Stomach (tissue), 8 donors: ENCODE measurements at regions not wholly inside any gene's neighbourhood (a gene's known extent, or its start where the extent isn't known, plus 50 kb on each side); places are given as distances from the start of the nearest gene placed in this dataset.

Experiments
- DNase-seq, 2 donors: peaks; one replicate each; pipeline versions ENCODE4 v3.0.0 to v3.0.0-alpha.2; 2013 to 2019
- H3K27ac ChIP-seq, 5 donors: fragments of 200-600 bp in 4 of 5; sonication (generic) in 4 of 5; one replicate each; pipeline ENCODE4 v1.5.1; 2013 to 2019; ENCODE audit warnings: mild to moderate bottlenecking in 1 of 5, moderate library complexity in 1 of 5
- H3K27me3 ChIP-seq, 3 donors: fragments of 200-600 bp; sonication (generic); one replicate each; pipeline ENCODE4 v1.5.1; 2017 to 2019; ENCODE audit warnings: mixed run types in 1 of 3
- H3K36me3 ChIP-seq, 4 donors: fragments of 200-600 bp; sonication (generic); 1 replicate in 3 of 4; 2 replicates in 1 of 4; pipeline ENCODE4 v1.5.1; 2016 to 2019
- H3K4me1 ChIP-seq, 4 donors: fragments of 200-600 bp; sonication (generic); one replicate each; pipeline ENCODE4 v1.5.1; 2016 to 2019
- H3K4me3 ChIP-seq, 4 donors: fragments of 200-600 bp; sonication (generic) in 3 of 4; one replicate each; pipeline ENCODE4 v1.5.1; 2016 to 2019; ENCODE audit warnings: mild to moderate bottlenecking in 1 of 4
- H3K9me3 ChIP-seq, 4 donors: fragments of 200-600 bp; sonication (generic); one replicate each; pipeline ENCODE4 v1.5.1; 2016 to 2019
- EP300 ChIP-seq: sonication (generic); formaldehyde crosslinking; IDR thresholded peaks from one replicate; pipeline ENCODE4 v1.6.1; 2017; ENCODE audit warnings: antibody characterized with exemption
- POLR2A ChIP-seq, 4 donors: fragments of 450-650 bp; IDR thresholded peaks; one replicate each; pipeline ENCODE4 v1.6.1; 2016; ENCODE audit warnings: antibody characterized with exemption in 4 of 4, control low read depth in 2 of 4, mild to moderate bottlenecking in 1 of 4, moderate library complexity in 1 of 4
- POLR2AphosphoS5 ChIP-seq, 3 donors: sonication (generic); formaldehyde crosslinking; IDR thresholded peaks; one replicate each; pipeline ENCODE4 v1.6.1; 2016; ENCODE audit warnings: antibody characterized with exemption in 3 of 3
- WGBS, 5 donors: extraction: QIAGEN DNeasy Blood & Tissue Kit in 3 of 5; methylation state at CpG; one replicate each; pipeline versions ENCODE4 v1.1.5 to v1.1.7; 2013 to 2018; 5-methylcytosine and 5-hydroxymethylcytosine counted together
- intact Hi-C: fragments of 100-400 bp; cut with DNase I; formaldehyde crosslinking; loops from one replicate; pipeline ENCODE4 v1.15.1; 2023; ENCODE audit warnings: low total_unique reads
- TF ChIP-seq, protein P1 (sequence below), 7 experiments: fragments of 450-650 bp in 4 of 7; fragments of 200-600 bp in 3 of 7; sonication (generic) in 3 of 7; IDR thresholded peaks; one replicate each; pipeline ENCODE4 v1.5.1; 2016 to 2019; ENCODE audit warnings: antibody characterized with exemption in 7 of 7, control low read depth in 2 of 7, mild to moderate bottlenecking in 1 of 7
- donor health status: healthy with polysubstance abuse.
- donor health status: Bipolar disorder and iron deficiency.
- donor health status: healthy.

DNA sequence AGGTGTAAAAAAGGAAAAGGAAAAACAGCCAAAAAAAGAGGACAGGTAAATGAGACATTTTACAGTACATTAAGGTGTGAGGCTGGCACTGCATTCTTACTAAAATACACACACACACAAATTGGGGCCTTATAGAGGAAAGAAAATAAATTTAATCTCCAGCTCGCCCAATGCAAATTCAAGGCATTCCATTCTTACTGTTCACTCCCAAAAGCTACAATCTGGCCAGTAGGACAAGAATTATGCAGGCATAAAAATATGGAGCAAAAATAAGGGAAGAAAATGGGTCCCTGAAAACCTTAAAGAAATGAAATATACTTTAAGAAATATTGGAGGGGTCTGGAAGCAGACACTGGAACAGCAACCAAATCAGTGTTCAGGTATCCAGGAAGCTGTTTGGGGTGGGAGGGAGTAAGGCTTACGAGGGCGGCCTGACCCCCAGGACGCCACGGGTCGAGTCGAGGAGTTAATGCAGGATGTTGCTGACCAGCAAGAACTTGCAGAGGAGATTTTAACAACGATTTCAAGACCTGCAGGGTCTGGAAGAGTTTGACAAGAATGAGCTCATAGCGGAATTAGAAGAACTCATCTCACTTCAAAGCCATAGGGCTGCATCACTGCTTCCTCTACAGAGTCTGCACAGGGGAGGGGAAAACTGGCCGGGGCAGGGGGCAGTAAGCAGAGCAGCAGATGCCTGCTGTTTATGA is 245.5 kb downstream of the TBL1XR1 start:
- no peaks in the 10 kb centered on the region for H3K36me3 ChIP-seq
- no peaks in the 10 kb centered on the region for H3K9me3 ChIP-seq
- DNase-seq: no peak
- TF ChIP-seq POLR2A (IDR thresholded peaks at IDR 0.05) (no peak), EP300 (no peak), POLR2AphosphoS5 (IDR thresholded peaks at IDR 0.05) (no peak)
- TF ChIP-seq, protein P1, sequence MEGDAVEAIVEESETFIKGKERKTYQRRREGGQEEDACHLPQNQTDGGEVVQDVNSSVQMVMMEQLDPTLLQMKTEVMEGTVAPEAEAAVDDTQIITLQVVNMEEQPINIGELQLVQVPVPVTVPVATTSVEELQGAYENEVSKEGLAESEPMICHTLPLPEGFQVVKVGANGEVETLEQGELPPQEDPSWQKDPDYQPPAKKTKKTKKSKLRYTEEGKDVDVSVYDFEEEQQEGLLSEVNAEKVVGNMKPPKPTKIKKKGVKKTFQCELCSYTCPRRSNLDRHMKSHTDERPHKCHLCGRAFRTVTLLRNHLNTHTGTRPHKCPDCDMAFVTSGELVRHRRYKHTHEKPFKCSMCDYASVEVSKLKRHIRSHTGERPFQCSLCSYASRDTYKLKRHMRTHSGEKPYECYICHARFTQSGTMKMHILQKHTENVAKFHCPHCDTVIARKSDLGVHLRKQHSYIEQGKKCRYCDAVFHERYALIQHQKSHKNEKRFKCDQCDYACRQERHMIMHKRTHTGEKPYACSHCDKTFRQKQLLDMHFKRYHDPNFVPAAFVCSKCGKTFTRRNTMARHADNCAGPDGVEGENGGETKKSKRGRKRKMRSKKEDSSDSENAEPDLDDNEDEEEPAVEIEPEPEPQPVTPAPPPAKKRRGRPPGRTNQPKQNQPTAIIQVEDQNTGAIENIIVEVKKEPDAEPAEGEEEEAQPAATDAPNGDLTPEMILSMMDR (IDR thresholded peaks at IDR 0.05): no peak
- no peak overlapping the region for H3K4me3 ChIP-seq
- H3K27me3 ChIP-seq: no peaks in the 10 kb centered on the region
- 66 to 79% (median 75%) methylated on average over 10 of the region's 10 CpGs for WGBS, 5 donors
- no peak overlapping the region for H3K27ac ChIP-seq
- intact Hi-C loops: no loop called here
- peaks cover 0 to 9% (median 3%) of the 10 kb centered on the region in 4 donors for H3K4me1 ChIP-seq

DNA sequence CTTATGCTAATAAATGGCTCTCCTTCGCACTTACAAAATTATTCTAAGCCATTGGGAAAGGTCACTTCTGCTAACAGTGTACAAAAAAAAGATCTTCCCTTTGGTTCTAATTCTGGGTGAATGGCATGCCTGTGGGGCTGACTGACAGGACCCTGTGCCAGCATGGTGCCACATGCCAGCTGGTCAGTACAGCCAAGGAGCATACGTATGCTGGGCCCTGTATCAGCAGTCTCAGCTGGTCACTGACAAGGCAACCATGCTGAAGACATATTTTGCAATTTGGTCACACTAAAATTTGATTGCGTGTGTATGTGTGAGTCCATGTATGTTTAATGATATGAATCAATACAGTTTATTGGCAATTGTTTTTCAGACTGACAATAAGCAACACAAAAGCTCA is 246.1 kb downstream of the TBL1XR1 start:
- Histone ChIP-seq H3K27ac (no peak overlapping the region), H3K4me3 (no peak overlapping the region), H3K36me3 (no peaks in the 10 kb centered on the region), H3K27me3 (no peaks in the 10 kb centered on the region), H3K9me3 (no peaks in the 10 kb centered on the region), H3K4me1 (peaks cover 0 to 9% (median 3%) of the 10 kb centered on the region in 4 donors)
- intact Hi-C loops: no loop called here
- WGBS, 5 donors: 74 to 92% (median 84%) methylated on average over 3 of the region's 3 CpGs
- TF ChIP-seq POLR2A (IDR thresholded peaks at IDR 0.05) (no peak), EP300 (no peak), POLR2AphosphoS5 (IDR thresholded peaks at IDR 0.05) (no peak)
- TF ChIP-seq, protein P1 (IDR thresholded peaks at IDR 0.05): no peak
- DNase-seq: no peak

DNA sequence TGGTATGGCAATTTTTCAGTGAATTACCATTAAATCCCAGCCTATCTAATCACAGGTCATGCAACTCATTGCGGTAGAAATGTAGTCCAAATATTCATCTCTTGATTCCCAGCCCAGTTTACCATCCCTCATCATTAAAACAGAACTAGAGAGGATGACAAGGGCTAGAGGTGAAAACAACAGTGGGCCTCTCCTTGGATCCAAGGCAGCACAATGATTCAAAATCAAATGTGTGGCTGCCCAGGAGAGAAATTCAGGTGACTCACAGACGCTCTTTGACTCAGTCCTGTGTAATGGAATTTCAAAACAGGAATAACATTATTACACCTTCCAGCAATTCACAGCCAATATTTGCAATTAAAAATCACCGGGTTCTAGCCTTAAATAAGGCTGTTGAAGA is 246.5 kb downstream of the TBL1XR1 start:
- Histone ChIP-seq H3K27me3 (no peaks in the 10 kb centered on the region), H3K4me1 (peaks cover 0 to 9% (median 3%) of the 10 kb centered on the region in 4 donors), H3K4me3 (no peak overlapping the region), H3K27ac (no peak overlapping the region), H3K9me3 (no peaks in the 10 kb centered on the region), H3K36me3 (no peaks in the 10 kb centered on the region)
- TF ChIP-seq EP300 (no peak), POLR2A (IDR thresholded peaks at IDR 0.05) (no peak), POLR2AphosphoS5 (IDR thresholded peaks at IDR 0.05) (no peak)
- TF ChIP-seq, protein P1 (IDR thresholded peaks at IDR 0.05): no peak
- WGBS, 5 donors: 82 to 85% (median 82%) methylated on average over 3 of the region's 3 CpGs
- intact Hi-C loops: no loop called here
- no peak for DNase-seq

DNA sequence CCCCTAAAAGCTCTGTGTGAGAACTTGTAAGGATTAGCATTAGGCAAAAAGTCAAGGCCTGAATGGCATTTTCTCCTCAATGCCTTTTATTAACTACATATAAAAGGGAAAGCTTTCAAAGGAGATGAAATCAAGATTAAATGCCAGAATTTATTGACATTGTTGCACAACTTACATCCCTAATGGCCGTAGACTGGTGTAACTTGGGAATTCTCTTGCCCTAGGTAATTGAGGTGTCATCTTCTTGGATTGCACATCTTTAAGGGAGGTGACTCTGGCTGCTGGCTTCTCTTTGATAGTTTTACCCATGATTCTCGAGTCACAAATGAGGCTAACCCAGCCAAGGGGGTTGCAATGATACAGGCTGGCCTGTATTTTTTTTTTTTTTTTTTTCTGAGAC is 249.1 kb downstream of the TBL1XR1 start:
- H3K27me3 ChIP-seq: no peaks in the 10 kb centered on the region
- intact Hi-C loops: loop anchor here (10.0 kb wide), 1 partner anchor 73 kb away; no protein-coding TSS in a partner anchor
- no peaks in the 10 kb centered on the region for H3K9me3 ChIP-seq
- no peak for TF ChIP-seq EP300
- TF ChIP-seq, protein P1 (IDR thresholded peaks at IDR 0.05): no peak
- 65 to 77% (median 70%) methylated on average over 2 of the region's 2 CpGs for WGBS, 5 donors
- peaks cover 0 to under 1% (median 0%) of the 10 kb centered on the region in 4 donors for H3K4me1 ChIP-seq
- no peak overlapping the region for H3K4me3 ChIP-seq
- H3K36me3 ChIP-seq: no peaks in the 10 kb centered on the region
- no peak overlapping the region for H3K27ac ChIP-seq
- DNase-seq: no peak
